AG10803 (cell line): ENCODE measurements at regions not wholly inside any gene's neighbourhood (a gene's known extent, or its start where the extent isn't known, plus 50 kb on each side); places are given as distances from the start of the nearest gene placed in this dataset.

Experiments
- DNase-seq: peaks from one replicate; pipeline ENCODE4 v3.0.0; 2010; ENCODE audit warnings: low read depth
- H3K4me3 ChIP-seq: 2 replicates; pipeline ENCODE4 v1.5.1; 2011; ENCODE audit warnings: mild to moderate bottlenecking, low read length, control low read depth
- TF ChIP-seq, protein P1 (sequence below): conservative IDR thresholded peaks from 2 replicates; pipeline ENCODE4 v1.5.1; 2011; ENCODE audit warnings: mild to moderate bottlenecking, low read length, control low read depth, inconsistent platforms

DNA sequence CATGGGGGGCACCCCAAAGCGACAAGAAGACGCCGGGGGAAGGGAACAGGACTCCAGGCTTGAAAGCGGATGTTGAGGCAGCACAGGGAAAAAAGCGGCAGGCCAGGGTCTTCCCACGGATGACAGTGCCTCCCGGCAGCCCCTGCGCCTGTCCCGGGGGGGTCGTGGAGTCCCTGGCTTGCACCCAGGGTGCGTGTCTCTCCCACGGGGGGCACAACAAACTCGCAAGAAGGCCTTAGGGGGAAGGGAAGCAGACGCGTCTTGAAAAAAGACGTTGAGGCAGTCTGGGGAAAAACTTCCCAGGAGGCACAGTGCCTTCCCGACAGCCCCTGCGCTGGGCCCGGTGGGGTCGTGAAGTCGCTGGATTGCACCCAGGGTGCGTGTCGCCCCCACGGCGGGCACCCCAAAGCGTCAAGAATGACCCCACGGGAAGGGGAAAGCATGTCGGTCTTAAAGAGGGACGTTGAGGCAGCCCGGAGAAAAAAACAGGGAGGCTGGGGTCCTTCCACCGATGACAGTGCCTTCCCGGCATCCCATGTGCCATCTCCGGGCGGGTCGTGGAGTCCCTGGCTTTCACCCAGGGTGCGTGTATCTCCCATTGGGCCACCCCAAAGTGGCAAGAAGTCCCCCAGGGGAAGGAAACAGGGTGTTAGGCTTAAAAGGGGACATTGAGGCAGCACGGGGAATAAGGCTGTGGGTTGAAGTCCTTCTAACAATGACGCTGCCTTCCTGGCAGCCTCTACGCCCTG, 159.9 kb upstream of the ALG10B start:
- H3K4me3 ChIP-seq: no peak overlapping the region
- TF ChIP-seq, protein P1, sequence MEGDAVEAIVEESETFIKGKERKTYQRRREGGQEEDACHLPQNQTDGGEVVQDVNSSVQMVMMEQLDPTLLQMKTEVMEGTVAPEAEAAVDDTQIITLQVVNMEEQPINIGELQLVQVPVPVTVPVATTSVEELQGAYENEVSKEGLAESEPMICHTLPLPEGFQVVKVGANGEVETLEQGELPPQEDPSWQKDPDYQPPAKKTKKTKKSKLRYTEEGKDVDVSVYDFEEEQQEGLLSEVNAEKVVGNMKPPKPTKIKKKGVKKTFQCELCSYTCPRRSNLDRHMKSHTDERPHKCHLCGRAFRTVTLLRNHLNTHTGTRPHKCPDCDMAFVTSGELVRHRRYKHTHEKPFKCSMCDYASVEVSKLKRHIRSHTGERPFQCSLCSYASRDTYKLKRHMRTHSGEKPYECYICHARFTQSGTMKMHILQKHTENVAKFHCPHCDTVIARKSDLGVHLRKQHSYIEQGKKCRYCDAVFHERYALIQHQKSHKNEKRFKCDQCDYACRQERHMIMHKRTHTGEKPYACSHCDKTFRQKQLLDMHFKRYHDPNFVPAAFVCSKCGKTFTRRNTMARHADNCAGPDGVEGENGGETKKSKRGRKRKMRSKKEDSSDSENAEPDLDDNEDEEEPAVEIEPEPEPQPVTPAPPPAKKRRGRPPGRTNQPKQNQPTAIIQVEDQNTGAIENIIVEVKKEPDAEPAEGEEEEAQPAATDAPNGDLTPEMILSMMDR: no peak
- DNase-seq: no peak

DNA sequence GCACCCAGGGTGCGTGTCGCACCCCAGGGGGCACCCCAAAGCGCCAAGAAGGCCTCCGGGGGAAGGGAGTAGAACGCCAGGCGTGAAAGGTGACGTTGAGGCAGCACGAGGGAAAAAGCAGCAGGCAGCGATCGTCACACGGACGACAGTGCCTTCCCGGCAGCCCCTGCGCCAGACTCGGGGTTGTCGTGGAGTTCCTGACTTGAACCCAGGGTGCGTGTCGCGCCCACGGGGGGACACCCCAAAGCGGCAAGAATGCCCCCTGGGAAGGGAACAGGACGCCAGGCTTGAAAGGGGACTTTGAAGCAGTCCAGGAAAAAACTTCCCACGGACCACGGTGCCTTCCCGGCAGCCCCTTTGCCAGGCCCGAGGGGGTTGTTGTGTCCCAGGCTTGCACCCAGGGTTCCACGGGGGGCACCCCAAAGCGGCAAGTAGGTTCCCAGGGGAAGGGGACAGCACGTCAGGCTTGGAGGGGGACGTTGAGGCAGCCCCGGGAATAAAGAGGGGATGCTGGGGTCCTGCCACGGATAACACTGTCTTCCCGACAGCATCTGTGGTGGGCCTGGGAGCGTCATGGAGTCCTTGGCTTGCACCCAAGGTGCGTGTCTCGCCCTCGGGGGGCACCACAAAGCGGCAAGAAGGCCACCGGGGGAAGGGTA, 159.2 kb upstream of the ALG10B start:
- TF ChIP-seq, protein P1: no peak
- no peak overlapping the region for H3K4me3 ChIP-seq
- DNase-seq: no peak

DNA sequence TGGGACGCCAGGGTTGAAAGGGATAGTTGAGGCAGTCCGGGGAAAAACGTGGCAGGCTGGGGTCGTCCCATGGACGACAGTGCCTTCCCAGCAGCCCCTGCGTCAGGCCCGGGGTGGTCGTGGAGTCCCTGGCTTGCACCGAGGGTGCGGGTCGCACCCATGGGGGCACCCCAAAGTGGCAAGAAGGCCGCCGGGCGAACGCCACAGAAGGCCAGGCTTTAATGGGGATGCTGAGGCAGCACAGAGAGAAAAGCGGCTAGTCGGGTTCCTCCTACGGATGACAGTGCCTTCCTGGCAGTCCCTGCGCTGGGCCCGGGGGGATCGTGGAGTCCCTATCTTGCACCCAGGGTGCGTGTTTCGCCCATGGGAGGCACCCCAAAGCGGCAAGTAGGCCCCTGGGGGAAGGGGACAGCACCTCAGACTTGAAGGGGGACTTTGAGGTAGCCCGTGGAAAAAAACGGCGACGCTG, 158.6 kb upstream of the ALG10B start:
- no peak for DNase-seq
- TF ChIP-seq, protein P1: no peak
- no peak overlapping the region for H3K4me3 ChIP-seq

DNA sequence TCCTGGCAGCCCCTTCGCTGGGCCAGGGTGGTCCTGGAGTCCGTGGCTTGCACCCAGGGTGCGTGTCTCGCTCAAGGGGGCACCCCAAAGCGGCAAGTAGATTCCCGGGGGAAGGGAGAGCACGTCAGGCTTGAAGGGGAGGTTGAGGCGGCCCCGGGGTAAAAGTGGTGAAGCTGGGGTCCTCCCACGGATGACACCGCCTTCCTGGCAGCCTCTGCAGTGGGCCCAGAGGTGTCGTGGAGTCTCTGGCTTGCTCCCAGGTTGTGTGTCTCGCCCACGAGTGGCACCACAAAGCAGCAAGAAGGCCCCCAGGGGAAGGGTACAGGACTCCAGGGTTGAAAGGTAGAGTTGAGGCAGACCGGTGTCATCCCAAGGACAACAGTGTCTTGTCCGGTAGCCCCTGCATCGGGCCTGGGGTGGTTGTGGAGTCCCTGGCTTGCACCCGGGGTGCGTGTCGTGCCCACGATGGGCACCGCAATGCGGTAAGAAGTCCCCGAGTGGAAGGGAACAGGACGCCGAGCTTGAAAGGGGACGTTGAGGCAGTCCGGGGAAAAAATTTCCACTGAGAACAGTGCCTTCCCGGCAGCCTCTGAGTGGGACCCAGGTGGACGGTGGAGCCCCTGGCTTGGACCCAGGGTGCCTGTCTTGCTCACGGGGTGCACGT, 158.0 kb upstream of the ALG10B start:
- DNase-seq: no peak
- TF ChIP-seq, protein P1: no peak

DNA sequence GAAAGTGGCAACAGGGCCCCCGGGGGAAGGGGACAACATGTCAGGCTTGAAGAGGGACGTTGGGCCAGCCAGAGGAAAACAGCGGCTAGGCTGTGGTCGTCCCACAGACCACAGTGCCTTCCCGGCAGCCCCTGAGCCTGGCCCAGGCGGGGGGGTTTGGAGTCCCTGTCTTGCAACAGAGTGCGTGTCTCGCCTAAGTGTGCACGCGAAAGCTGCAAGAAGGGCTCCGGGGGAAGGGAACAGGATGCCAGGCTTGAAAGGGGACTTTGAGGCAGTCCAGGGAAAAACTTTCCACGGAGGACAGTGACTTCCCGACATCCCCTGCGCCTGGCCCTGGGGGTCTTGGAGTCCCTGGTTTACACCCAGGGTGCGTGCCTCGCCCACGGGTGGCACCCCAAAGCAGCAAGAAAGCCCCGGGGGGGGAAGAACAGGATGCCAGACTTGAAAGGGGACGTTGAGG, 157.5 kb upstream of the ALG10B start:
- no peak overlapping the region for H3K4me3 ChIP-seq
- TF ChIP-seq, protein P1: no peak
- no peak for DNase-seq

More for the DNA sequence above, 158.0 kb upstream of the ALG10B start:
- no peak overlapping the region for H3K4me3 ChIP-seq

DNA sequence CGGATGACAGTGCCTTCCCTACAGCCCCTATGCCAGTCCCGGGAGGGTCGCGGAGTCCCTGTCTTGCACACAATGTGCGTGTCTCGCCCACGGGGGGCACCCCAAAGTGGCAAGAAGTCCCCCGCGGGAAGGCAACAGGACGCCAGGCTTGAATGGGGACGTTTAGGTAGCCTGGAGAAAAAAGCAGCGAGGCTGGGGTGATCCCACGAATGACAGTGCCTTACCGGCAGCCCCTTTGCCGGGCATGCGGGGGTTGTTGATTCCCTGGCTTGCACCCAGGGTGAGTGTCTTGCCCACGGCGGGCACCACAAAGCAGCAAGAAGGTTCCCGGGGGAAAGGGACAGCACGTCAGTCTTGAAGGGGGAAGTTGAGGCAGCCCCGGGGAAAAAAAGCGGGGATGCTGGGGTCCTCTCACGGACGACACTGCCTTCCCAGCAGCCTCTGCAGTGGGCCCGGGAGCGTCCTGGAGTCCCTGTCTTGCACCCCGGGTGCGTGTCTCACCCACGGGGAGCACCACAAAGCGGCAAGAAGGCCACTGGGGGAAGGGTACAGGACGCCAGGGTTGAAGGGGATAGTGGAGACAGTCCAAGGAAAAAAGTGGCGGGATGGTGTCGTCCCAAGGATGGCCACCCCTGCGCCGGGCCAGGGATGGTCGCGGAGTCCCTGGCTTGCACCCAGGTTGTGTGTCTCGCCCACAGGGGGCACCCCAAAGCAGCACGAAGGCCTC, 156.8 kb upstream of the ALG10B start:
- no peak overlapping the region for H3K4me3 ChIP-seq
- TF ChIP-seq, protein P1: no peak
- no peak for DNase-seq
